ENCODE measurements at regions not wholly inside any gene's neighbourhood (a gene's known extent, or its start where the extent isn't known, plus 50 kb on each side); places are given as distances from the start of the nearest gene placed in this dataset.

GRCh38 chr12:83630526-83630925 is 943.8 kb downstream of the TMTC2 start:
- no peak for TF ChIP-seq CTCF (IDR thresholded peaks at IDR 0.05; ENCODE audit: borderline replicate concordance, control extremely low read depth, extremely low read depth, insufficient read depth, missing control alignments)
- no peak for DNase-seq (ENCODE audit: low spot score)
- in situ Hi-C loops (cut with MboI; ENCODE audit: low sequenced_read_pairs, unreplicated experiment) = no loop called here

- no peak for TF ChIP-seq CTCF (IDR thresholded peaks at IDR 0.05; ENCODE audit: borderline replicate concordance, control extremely low read depth, extremely low read depth, insufficient read depth, missing control alignments)
- in situ Hi-C loops (cut with MboI; ENCODE audit: low sequenced_read_pairs, unreplicated experiment) = no loop called here
- no peak for DNase-seq (ENCODE audit: low spot score)
These were observed 943.2 kb downstream of the TMTC2 start for GRCh38 chr12:83629931-83630330.

- no peak for TF ChIP-seq CTCF (IDR thresholded peaks at IDR 0.05; ENCODE audit: borderline replicate concordance, control extremely low read depth, extremely low read depth, insufficient read depth, missing control alignments)
- in situ Hi-C loops (cut with MboI; ENCODE audit: low sequenced_read_pairs, unreplicated experiment) = no loop called here
- DNase-seq (ENCODE audit: low spot score) = no peak
These were observed 935.5 kb downstream of the TMTC2 start for GRCh38 chr12:83622205-83622604.

- no peak for TF ChIP-seq CTCF (IDR thresholded peaks at IDR 0.05; ENCODE audit: borderline replicate concordance, control extremely low read depth, extremely low read depth, insufficient read depth, missing control alignments)
- in situ Hi-C loops (cut with MboI; ENCODE audit: low sequenced_read_pairs, unreplicated experiment) = no loop called here
- no peak for DNase-seq (ENCODE audit: low spot score)
These were observed 933.3 kb downstream of the TMTC2 start for GRCh38 chr12:83619973-83620372.

GRCh38 chr12:83615152-83615551 is 928.4 kb downstream of the TMTC2 start:
- no peak for TF ChIP-seq CTCF (IDR thresholded peaks at IDR 0.05; ENCODE audit: borderline replicate concordance, control extremely low read depth, extremely low read depth, insufficient read depth, missing control alignments)
- no peak for DNase-seq (ENCODE audit: low spot score)
- in situ Hi-C loops (cut with MboI; ENCODE audit: low sequenced_read_pairs, unreplicated experiment) = no loop called here

- DNase-seq (ENCODE audit: low spot score) = no peak
- TF ChIP-seq CTCF (IDR thresholded peaks at IDR 0.05; ENCODE audit: borderline replicate concordance, control extremely low read depth, extremely low read depth, insufficient read depth, missing control alignments) = no peak
- in situ Hi-C loops (cut with MboI; ENCODE audit: low sequenced_read_pairs, unreplicated experiment) = no loop called here
These were observed 926.9 kb downstream of the TMTC2 start for GRCh38 chr12:83613586-83614110.

GRCh38 chr12:83603106-83603505 is 916.4 kb downstream of the TMTC2 start:
- TF ChIP-seq CTCF (IDR thresholded peaks at IDR 0.05; ENCODE audit: borderline replicate concordance, control extremely low read depth, extremely low read depth, insufficient read depth, missing control alignments) = no peak
- DNase-seq (ENCODE audit: low spot score) = no peak
- in situ Hi-C loops (cut with MboI; ENCODE audit: low sequenced_read_pairs, unreplicated experiment) = no loop called here
